HT1080 (cell line): ENCODE measurements at regions not wholly inside any gene's neighbourhood (a gene's known extent, or its start where the extent isn't known, plus 50 kb on each side); places are given as distances from the start of the nearest gene placed in this dataset.
A peak's percentile ranks its signal among the peaks of the same experiment; 100 is the strongest.

ENCODE experiments used
- DNase-seq: peaks from one replicate; pipeline ENCODE4 v3.0.0-alpha.2; 2015; ENCODE audit warnings: low read depth

- DNase-seq, result no peak
These were observed 590.8 kb downstream of the SOX6 start for GRCh38 chr11:15765530-15765929.

DNA sequence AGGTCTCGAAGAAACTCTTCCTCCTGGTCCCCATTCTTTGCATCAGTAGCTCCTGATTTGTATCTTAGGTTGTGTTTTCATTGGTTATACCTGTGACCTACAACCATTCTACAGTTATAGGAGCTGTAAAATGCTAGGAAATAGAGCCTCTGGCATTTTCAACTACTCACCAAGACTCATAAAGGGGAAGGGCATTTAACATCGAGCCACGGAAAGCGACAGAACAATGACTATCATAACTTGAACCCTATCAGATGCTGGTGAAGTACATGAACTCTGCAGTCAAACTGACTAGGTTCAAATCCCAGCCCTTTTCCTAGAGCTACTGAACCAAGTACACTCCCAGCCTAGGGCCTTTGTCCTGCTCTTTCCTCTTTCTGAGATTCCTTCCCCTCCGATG lies 588.0 kb downstream of the SOX6 start:
- DNase-seq, result no peak

GRCh38 chr11:15769203-15769602 lies 587.1 kb downstream of the SOX6 start:
- no peak for DNase-seq

GRCh38 chr11:15770798-15771414 lies 585.4 kb downstream of the SOX6 start:
- peak; percentile 57 for DNase-seq

DNA sequence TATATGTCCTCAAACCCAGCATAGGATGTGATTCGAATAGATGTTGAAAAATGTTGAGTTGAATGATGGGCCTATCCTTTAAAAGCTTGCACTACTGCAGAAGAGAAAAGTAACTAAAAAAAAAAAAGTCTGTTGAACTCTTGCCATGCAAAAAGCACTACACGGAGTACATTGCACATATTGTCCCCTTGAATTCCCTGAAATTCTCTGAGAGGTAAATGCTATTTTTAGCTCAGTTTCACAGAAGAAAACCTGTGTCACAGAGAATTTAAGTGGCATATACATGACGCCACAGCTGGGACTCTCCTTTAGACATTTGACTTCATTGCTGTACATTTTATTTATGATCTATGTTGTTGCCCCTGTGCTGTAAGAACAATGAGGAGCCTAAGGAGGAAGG lies 583.8 kb downstream of the SOX6 start:
- no peak for DNase-seq

- DNase-seq, result no peak
These were observed 583.4 kb downstream of the SOX6 start for GRCh38 chr11:15772981-15773380.

- DNase-seq, result no peak
These were observed 582.6 kb downstream of the SOX6 start for GRCh38 chr11:15773476-15774387.

- no peak for DNase-seq
These were observed 581.9 kb downstream of the SOX6 start for GRCh38 chr11:15774388-15774939.

DNA sequence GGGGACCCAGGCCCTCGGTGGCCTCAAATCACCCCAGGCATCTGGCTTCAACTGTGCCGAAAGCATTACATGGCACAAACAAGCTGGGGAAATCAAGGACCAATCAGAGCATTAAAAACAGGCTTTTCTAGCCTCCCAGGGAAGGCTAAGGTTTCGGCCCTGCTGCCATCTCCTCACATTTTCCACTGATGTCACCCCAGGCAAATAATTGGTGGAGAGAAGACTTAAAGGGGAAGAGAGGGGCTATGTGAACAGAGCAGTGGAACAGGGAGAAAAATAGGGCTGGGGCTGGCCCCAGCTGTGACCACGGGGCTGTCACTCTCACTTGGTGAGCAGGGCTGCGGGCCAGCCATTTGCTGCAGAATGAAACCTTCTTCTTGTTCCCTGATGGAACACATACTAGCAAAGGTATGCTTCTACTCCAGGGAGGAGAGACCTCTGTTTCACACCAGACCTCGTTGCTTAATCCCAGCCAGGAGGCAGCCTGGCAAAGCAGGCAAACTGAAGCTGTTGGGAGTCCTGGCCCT lies 581.3 kb downstream of the SOX6 start:
- no peak for DNase-seq

DNA sequence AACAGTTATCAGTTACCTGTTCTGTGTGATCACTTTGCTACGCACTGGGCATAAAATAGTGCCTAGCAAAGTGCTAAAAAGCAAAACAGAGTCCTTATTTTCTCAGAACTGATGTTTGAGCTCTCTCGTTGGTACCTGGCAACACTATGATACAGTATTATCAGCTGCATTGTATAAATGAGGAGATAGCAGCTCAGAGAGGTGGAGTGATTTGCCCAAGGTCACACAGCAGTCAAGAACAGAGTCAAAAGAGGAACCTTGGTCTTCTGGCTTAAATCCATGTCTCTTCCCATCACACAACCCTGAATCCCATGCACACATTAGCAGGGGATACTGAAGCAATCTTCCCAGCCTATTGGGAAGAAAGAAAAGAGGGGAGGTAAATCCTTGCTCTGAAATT lies 580.5 kb downstream of the SOX6 start:
- DNase-seq, result no peak

GRCh38 chr11:15776366-15776765 lies 580.0 kb downstream of the SOX6 start:
- no peak for DNase-seq

DNA sequence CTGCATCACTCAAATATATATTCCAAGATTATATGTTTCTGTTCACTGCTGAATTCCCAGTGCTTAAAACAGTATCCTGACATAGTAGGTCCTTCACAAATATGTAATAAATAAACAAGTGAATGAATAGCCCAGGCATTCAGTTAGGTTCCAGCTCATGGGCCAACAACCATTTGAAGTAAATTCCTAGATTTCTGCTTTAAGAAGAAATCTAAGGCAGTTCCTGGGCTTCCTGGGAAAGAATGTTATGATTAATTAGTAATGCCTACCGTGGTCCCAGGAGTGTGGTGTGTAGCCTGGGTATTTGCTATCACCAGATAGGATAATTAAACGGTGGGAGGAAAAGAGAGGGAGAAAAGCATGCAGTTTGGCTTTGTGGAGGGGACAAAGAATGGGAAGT lies 576.8 kb downstream of the SOX6 start:
- DNase-seq, result no peak

DNA sequence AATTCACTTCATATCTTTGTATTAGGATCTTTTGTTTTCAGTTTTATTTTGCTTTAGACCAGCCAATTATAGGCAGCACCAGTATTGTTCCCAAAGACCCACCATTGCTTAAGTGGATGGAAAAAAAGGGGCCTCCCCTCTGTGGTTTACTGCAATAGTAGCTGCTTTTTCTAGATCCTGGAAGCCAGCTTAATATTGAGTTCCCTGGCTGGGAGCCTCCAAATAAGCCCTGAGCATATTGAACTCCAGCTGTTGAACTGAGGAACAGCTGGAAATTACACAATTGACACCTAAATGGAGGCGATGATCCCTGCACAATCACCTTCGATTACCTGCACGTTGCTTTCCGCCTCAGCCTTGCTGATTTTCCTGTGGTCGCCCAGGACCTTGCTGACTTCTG lies 576.0 kb downstream of the SOX6 start:
- DNase-seq, result no peak

DNA sequence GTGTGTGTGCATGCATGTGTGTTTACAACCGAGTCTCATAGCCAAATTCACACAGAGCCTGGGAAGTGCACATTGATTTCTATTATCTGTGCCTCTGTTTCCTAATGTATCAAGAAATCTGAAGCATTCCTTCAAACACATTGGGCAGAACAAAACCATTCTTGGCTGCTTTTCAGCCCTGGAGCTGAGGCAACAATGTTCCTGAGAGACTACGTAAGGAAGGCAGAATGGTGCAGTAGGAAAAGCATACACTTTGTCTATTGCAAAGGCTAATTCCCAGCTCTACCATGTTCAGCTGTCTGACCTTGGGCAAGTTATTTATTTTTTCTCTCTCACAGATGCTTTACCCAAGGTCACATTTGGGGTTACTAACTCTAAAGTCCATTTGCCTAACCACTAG lies 575.5 kb downstream of the SOX6 start:
- no peak for DNase-seq

DNA sequence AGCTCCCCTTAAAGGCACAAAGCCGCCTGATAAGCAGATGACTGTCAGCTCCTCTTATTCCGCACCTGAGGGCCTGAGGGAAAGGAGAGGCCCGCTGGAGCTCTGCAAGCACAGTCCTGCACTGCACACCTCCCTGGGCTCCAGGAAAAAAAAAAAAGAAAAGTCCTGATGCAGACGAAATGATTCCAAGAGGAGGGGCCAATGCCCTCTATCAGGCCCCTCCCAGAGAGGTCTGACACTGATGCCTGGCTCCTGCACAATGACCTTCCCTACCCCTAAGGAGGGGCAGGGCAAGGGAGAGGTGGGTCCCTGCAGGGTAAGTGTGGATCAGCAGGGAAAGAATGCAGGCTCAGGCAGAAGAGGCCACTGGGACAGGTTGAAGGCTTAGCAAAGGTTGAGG lies 572.7 kb downstream of the SOX6 start:
- no peak for DNase-seq

DNA sequence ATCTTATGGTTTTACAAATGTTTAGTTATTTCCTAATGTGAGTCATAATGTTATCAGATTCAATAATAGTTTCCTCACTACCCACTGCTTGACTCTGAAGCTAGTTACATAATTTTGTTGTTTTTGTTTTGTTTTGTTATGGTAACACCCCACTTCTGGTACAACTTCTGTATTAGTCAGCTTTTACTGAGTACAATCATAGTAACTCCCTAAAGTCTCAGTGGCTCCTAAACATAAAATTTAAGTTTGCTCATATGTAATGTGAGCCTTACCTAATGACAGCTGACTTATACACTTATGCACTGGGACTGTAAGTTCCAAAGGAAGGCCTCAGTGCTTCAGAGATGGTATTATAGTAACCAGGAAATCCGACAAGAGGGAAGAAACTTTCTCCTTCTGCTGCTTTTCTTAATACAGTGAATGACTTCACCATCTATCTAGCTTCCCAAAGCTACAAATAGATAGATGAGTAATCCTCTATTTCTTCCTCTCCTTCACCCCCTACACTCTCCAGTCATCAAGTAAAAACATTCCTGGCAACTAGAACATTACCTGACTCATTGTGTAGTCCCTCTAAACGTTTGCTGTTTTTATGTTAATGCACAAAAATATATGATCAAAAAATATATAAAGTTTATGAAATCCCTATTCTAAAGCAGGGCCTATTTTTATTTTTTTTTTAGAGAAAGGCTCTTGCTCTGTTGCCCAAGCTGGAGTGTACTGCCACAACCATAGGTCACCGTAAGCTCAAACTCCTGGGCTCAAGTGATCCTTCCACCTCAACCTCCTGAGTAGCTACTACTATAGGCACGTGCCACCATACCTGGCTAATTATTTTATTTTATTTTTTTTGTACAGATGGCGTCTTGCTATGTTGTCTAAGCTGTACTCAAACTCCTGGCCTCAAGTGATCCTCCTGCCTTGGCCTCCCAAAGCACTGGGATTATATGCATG lies 563.0 kb downstream of the SOX6 start:
- DNase-seq, result peak; percentile 89

DNA sequence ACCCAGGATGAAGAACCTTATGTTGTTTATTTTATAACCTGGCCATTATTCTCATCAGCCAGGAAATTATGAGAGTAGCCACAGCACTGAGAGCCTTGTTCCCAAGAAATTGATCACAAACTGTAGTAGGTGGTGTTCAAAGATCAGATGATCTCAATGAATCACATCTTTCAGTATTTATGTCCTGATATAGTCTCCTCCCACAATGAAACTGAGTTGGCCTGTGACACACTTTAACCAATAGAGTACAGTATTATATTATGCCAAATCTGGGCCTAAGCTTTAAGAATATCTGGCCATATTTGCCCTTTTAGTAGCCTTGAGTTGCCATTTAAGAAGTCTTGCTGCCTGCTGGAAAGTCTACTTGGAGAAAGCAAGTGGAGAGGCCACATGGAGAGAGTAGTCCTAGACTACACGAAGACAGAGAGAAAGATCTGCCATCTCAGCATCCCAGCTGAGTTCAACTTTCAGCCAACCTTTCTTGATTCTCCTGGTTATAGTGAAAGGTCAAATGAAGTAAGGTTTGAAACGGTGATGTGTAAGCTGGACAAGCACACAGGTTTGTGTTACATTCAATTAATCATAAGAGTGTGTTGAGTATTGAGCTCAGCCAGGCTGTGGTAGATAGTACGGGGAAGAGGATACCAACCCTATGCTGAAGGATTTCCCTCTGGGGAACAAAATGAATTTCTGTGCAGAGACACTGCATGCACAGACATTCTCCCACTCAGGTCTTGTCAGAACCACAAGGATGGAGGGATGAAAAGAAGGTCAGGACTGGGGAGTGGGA lies 561.8 kb downstream of the SOX6 start:
- no peak for DNase-seq

- DNase-seq, result no peak
These were observed 561.0 kb downstream of the SOX6 start for GRCh38 chr11:15795378-15795777.

DNA sequence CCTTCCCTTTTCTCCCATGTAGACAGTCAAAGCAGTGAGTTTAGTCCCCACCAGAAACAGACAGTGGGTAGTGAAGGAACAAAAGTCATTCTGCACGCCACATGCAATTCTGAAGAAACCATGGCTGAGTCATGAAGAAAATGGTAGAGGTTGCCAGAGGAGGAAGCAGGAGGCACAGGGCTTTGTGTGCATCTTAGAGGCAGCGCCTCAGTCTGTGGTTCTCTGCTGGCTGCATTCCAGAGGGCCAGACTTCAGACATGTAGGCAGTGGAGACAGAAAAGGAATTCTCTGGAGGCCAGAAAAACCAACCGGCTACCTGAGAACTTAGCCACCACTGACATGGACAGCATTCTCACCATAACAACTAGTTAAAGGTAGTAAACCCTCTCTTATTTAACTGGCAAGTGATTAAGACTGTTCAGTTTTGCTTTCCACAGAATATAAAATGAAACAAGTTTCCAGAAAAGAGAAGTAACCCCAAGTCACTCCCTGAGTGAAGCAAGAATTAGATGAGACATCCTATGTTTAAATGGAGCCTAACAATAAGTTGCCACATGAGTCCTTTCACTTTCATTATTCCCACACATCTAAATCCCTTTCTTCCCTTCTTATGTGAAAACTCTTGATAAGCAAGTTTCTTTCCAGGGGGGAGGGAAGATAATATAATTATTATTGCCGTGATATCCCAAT lies 556.1 kb downstream of the SOX6 start:
- peak; percentile 88 for DNase-seq

DNA sequence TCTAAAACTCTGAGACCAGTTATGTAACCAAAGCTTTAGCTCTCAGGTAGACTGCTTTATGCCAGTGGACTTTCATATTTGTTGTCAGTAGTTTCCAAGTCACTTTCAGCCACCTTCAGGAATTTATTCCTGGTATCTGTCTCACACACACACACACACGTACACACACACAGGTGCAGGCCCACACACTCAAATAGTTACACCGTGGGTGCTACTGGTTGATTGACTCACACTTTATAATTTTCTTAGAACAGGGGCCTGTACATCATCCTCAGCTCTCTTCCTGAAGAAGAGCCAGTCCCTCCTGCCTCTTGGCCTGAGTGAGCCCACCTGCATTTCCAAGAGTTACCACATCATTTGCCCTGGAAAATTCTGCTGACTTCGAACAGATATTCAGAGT lies 555.2 kb downstream of the SOX6 start:
- DNase-seq, result no peak
